ENCODE measurements at regions not wholly inside any gene's neighbourhood (a gene's known extent, or its start where the extent isn't known, plus 50 kb on each side); places are given as distances from the start of the nearest gene placed in this dataset.
"Not testable (repeated sequence)": the region's sequence is repeated elsewhere in the genome, so short reads cannot be mapped to it uniquely, and the experiment has no call there.

GRCh38 chr21:28480470-28480869, 512.2 kb downstream of the LTN1 start:
- no peak overlapping the region for H3K27ac ChIP-seq
- TF ChIP-seq POLR2A (IDR thresholded peaks at IDR 0.05): no peak
- no peak for TF ChIP-seq POLR2AphosphoS5 (IDR thresholded peaks at IDR 0.05)
- no peak for TF ChIP-seq CTCF (IDR thresholded peaks at IDR 0.05)
- no peak for TF ChIP-seq EP300 (IDR thresholded peaks at IDR 0.05; ENCODE audit: low read depth)
- no peaks in the 10 kb centered on the region for H3K36me3 ChIP-seq
- in situ Hi-C loops (cut with MboI; ENCODE audit: low pct_ligation_motif_present in 1 of 4, low pct_unique_long_range_greater_than_20kb in 1 of 4, low sequenced_read_pairs in 3 of 4) (no loop called here), intact Hi-C loops (cut with DNase I; ENCODE audit: low total_unique reads) (loop anchor here (5.0 kb wide), 1 partner anchor 67 kb away; no protein-coding TSS in a partner anchor)
- no peaks in the 10 kb centered on the region for H3K9me3 ChIP-seq
- no peak overlapping the region for H3K4me3 ChIP-seq
- no peaks in the 10 kb centered on the region for H3K4me1 ChIP-seq
- no peaks in the 10 kb centered on the region for H3K27me3 ChIP-seq
- 67 to 73% methylated on average over 5 of the region's 5 CpGs for WGBS, 2 donors (ENCODE audit: low coverage in 1 of 2)
- no peak for DNase-seq

GRCh38 chr21:28473530-28474220, 519.0 kb downstream of the LTN1 start:
- DNase-seq: no peak
- Histone ChIP-seq H3K27ac (no peak overlapping the region), H3K4me1 (no peaks in the 10 kb centered on the region), H3K36me3 (no peaks in the 10 kb centered on the region), H3K9me3 (no peaks in the 10 kb centered on the region), H3K27me3 (no peaks in the 10 kb centered on the region), H3K4me3 (no peak overlapping the region)
- in situ Hi-C loops (cut with MboI; ENCODE audit: low pct_ligation_motif_present in 1 of 4, low pct_unique_long_range_greater_than_20kb in 1 of 4, low sequenced_read_pairs in 3 of 4) (no loop called here), intact Hi-C loops (cut with DNase I; ENCODE audit: low total_unique reads) (no loop called here)
- 59 to 67% methylated on average over 2 of the region's 2 CpGs for WGBS, 2 donors (ENCODE audit: low coverage in 1 of 2)
- TF ChIP-seq EP300 (IDR thresholded peaks at IDR 0.05; ENCODE audit: low read depth) (no peak), POLR2AphosphoS5 (IDR thresholded peaks at IDR 0.05) (no peak), CTCF (IDR thresholded peaks at IDR 0.05) (no peak), POLR2A (IDR thresholded peaks at IDR 0.05) (no peak)

- in situ Hi-C loops (cut with MboI; ENCODE audit: low pct_ligation_motif_present in 1 of 4, low pct_unique_long_range_greater_than_20kb in 1 of 4, low sequenced_read_pairs in 3 of 4); DNase-seq; H3K9me3 ChIP-seq; H3K4me3 ChIP-seq; H3K4me1 ChIP-seq; H3K36me3 ChIP-seq; intact Hi-C loops (cut with DNase I; ENCODE audit: low total_unique reads); H3K27me3 ChIP-seq; H3K27ac ChIP-seq: not testable (repeated sequence)
- 50 to 60% methylated on average over 1 to 2 of the region's 2 CpGs for WGBS, 2 donors (ENCODE audit: low coverage in 1 of 2)
These were observed 520.1 kb downstream of the LTN1 start for GRCh38 chr21:28472543-28472942.

DNA sequence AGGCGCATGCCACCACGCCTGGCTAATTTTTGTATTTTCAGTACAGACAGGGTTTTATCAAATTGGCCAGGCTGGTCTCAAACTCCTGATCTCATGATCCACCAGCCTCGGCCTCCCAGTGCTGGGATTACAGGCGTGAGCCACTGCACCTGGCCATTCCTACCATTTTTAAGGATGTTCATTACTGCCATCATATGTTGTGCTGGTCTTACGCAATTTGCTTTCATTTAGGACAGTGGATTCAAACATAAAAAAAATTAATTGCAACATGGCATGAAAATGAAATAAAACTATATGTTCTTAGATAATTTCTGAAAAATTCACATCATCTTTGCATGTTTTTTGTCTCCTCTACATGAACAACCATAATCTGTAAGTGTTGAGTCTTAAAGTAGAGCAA, 527.7 kb downstream of the LTN1 start:
- 83 to 88% methylated on average over 5 of the region's 5 CpGs for WGBS, 2 donors (ENCODE audit: low coverage in 1 of 2)
- Histone ChIP-seq H3K27me3 (no peaks in the 10 kb centered on the region), H3K9me3 (no peaks in the 10 kb centered on the region), H3K36me3 (no peaks in the 10 kb centered on the region), H3K4me1 (no peaks in the 10 kb centered on the region), H3K27ac (no peak overlapping the region), H3K4me3 (no peak overlapping the region)
- DNase-seq: no peak
- intact Hi-C loops (cut with DNase I; ENCODE audit: low total_unique reads) (no loop called here), in situ Hi-C loops (cut with MboI; ENCODE audit: low pct_ligation_motif_present in 1 of 4, low pct_unique_long_range_greater_than_20kb in 1 of 4, low sequenced_read_pairs in 3 of 4) (no loop called here)
- no peak for TF ChIP-seq CTCF (IDR thresholded peaks at IDR 0.05)
- no peak for TF ChIP-seq EP300 (IDR thresholded peaks at IDR 0.05; ENCODE audit: low read depth)
- no peak for TF ChIP-seq POLR2AphosphoS5 (IDR thresholded peaks at IDR 0.05)
- TF ChIP-seq POLR2A (IDR thresholded peaks at IDR 0.05): no peak

DNA sequence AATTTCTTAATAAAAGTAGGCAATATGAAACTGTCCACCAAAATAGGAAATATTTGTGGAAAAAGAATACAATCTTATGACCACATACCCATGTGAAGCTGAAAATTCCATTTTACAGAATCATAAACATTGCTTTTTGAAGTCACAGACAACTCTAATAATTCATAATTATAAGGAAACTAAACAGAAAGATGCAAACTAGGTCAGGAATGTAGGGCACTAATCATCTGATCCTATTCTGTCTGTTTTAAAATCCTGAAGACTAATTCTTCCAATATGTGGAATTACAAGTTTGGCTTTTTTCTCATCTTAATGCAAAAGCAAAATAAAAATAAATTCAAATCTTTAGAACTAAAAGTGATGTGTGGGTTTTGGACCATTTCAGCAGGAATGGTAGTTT, 528.6 kb downstream of the LTN1 start:
- Histone ChIP-seq H3K4me3 (no peak overlapping the region), H3K4me1 (no peaks in the 10 kb centered on the region), H3K9me3 (no peaks in the 10 kb centered on the region), H3K27me3 (no peaks in the 10 kb centered on the region), H3K27ac (no peak overlapping the region), H3K36me3 (no peaks in the 10 kb centered on the region)
- TF ChIP-seq EP300 (IDR thresholded peaks at IDR 0.05; ENCODE audit: low read depth): no peak
- no peak for TF ChIP-seq CTCF (IDR thresholded peaks at IDR 0.05)
- no peak for TF ChIP-seq POLR2A (IDR thresholded peaks at IDR 0.05)
- TF ChIP-seq POLR2AphosphoS5 (IDR thresholded peaks at IDR 0.05): no peak
- intact Hi-C loops (cut with DNase I; ENCODE audit: low total_unique reads): no loop called here
- no peak for DNase-seq
- in situ Hi-C loops (cut with MboI; ENCODE audit: low pct_ligation_motif_present in 1 of 4, low pct_unique_long_range_greater_than_20kb in 1 of 4, low sequenced_read_pairs in 3 of 4): no loop called here

Measured in transverse colon (tissue), 4 donors.